HepG2 (cell line): ENCODE measurements at regions not wholly inside any gene's neighbourhood (a gene's known extent, or its start where the extent isn't known, plus 50 kb on each side); places are given as distances from the start of the nearest gene placed in this dataset.

Source experiments
- AGO1 ChIP-seq: fragments of 200-400 bp; formaldehyde crosslinking; IDR thresholded peaks from 2 replicates; pipeline ENCODE4 v1.6.1; 2017; ENCODE audit warnings: mild to moderate bottlenecking, low read depth, low read length, moderate library complexity; ENCODE audit not compliant: poor library complexity, severe bottlenecking
- BCL6 ChIP-seq: IDR thresholded peaks from 2 replicates; pipeline ENCODE4 v1.6.1; 2016; ENCODE audit warnings: missing genetic modification reagents, missing compliant biosample characterization
- ERF ChIP-seq: IDR thresholded peaks from 2 replicates; pipeline ENCODE4 v1.6.1; 2018; ENCODE audit warnings: missing biosample characterization, missing genetic modification reagents
- FOXP1 ChIP-seq, 2 experiments: fragments of 450-650 bp in 1 of 2; IDR thresholded peaks; 2 replicates each; pipeline ENCODE4 v1.6.1; 2017 to 2018; ENCODE audit warnings: antibody characterized with exemption in 1 of 2
- GATAD2A ChIP-seq: IDR thresholded peaks from 2 replicates; pipeline ENCODE4 v1.6.1; 2016
- HHEX ChIP-seq: IDR thresholded peaks from 2 replicates; pipeline ENCODE4 v1.6.1; 2016; ENCODE audit warnings: control low read depth
- KDM6A ChIP-seq: IDR thresholded peaks from 2 replicates; pipeline ENCODE4 v1.6.1; 2016; ENCODE audit warnings: low read depth
- NCOA5 ChIP-seq: sonication (generic); formaldehyde crosslinking; IDR thresholded peaks from 2 replicates; pipeline ENCODE4 v1.4.0; 2020; ENCODE audit warnings: missing genetic modification reagents
- NR2F6 ChIP-seq, 2 experiments: IDR thresholded peaks; 2 replicates each; pipeline ENCODE4 v1.6.1; 2016; ENCODE audit warnings: antibody characterized with exemption in 1 of 2, mild to moderate bottlenecking in 1 of 2
- SMYD3 ChIP-seq: sonication (generic); formaldehyde crosslinking; IDR thresholded peaks from 2 replicates; pipeline ENCODE4 v1.8.1; 2023; ENCODE audit warnings: mild to moderate bottlenecking, missing genetic modification reagents
- SNAPC2 ChIP-seq: sonication (generic); formaldehyde crosslinking; IDR thresholded peaks from 2 replicates; pipeline ENCODE4 v1.8.1; 2022; ENCODE audit warnings: mild to moderate bottlenecking, missing genetic modification reagents
- SOX5 ChIP-seq: IDR thresholded peaks from 2 replicates; pipeline ENCODE4 v1.6.1; 2016; ENCODE audit warnings: borderline replicate concordance
- SRSF4 ChIP-seq: fragments of 200-400 bp; formaldehyde crosslinking; IDR thresholded peaks from one replicate; pipeline ENCODE4 v1.6.1; 2018; ENCODE audit warnings: mild to moderate bottlenecking, low read depth, low read length, moderate library complexity; ENCODE audit not compliant: poor library complexity, severe bottlenecking
- ZFYVE20 ChIP-seq: sonication (generic); formaldehyde crosslinking; IDR thresholded peaks from 2 replicates; pipeline ENCODE4 v1.8.0; 2023; ENCODE audit warnings: low read depth, mild to moderate bottlenecking, moderate library complexity, missing genetic modification reagents, borderline replicate concordance
- ZNF205 ChIP-seq: IDR thresholded peaks from 2 replicates; pipeline ENCODE4 v1.6.1; 2018; ENCODE audit warnings: missing biosample characterization, missing genetic modification reagents
- ZNF3 ChIP-seq: IDR thresholded peaks from 2 replicates; pipeline ENCODE4 v1.7.0; 2017; ENCODE audit warnings: inconsistent platforms
- ZNF431 ChIP-seq: sonication (generic); formaldehyde crosslinking; IDR thresholded peaks from 2 replicates; pipeline ENCODE4 v1.9.0; 2022; ENCODE audit warnings: missing genetic modification reagents, low read depth, mild to moderate bottlenecking, borderline replicate concordance
- ZNF607 ChIP-seq: sonication (generic); formaldehyde crosslinking; IDR thresholded peaks from 2 replicates; pipeline ENCODE4 v1.5.1; 2020; ENCODE audit warnings: missing genetic modification reagents, mild to moderate bottlenecking, borderline replicate concordance
- ZNF720 ChIP-seq: sonication (generic); formaldehyde crosslinking; IDR thresholded peaks from 2 replicates; pipeline ENCODE4 v1.4.0; 2020; ENCODE audit warnings: missing genetic modification reagents
- ZSCAN12 ChIP-seq: sonication (generic); formaldehyde crosslinking; IDR thresholded peaks from 2 replicates; pipeline ENCODE4 v1.9.0; 2021; ENCODE audit warnings: mild to moderate bottlenecking, missing genetic modification reagents
- TF ChIP-seq, protein P1 (sequence below): sonication (generic); formaldehyde crosslinking; IDR thresholded peaks from 2 replicates; pipeline ENCODE4 v1.8.0; 2022; ENCODE audit warnings: mild to moderate bottlenecking, missing genetic modification reagents, moderate library complexity
- TF ChIP-seq, protein P2 (sequence below): sonication (generic); formaldehyde crosslinking; IDR thresholded peaks from 2 replicates; pipeline ENCODE4 v1.8.1; 2023; ENCODE audit warnings: mild to moderate bottlenecking, missing genetic modification reagents
- TF ChIP-seq, protein P3 (sequence below): sonication (generic); formaldehyde crosslinking; IDR thresholded peaks from 2 replicates; pipeline ENCODE4 v1.5.1; 2020; ENCODE audit warnings: missing genetic modification reagents, mild to moderate bottlenecking, borderline replicate concordance
- TF ChIP-seq, protein P4 (sequence below): sonication (generic); formaldehyde crosslinking; IDR thresholded peaks from 2 replicates; pipeline ENCODE4 v1.5.1; 2020; ENCODE audit warnings: missing genetic modification reagents, mild to moderate bottlenecking, borderline replicate concordance
- TF ChIP-seq, protein P5 (sequence below): sonication (generic); formaldehyde crosslinking; IDR thresholded peaks from 2 replicates; pipeline ENCODE4 v1.8.0; 2022; ENCODE audit warnings: mild to moderate bottlenecking, missing genetic modification reagents, moderate library complexity

DNA sequence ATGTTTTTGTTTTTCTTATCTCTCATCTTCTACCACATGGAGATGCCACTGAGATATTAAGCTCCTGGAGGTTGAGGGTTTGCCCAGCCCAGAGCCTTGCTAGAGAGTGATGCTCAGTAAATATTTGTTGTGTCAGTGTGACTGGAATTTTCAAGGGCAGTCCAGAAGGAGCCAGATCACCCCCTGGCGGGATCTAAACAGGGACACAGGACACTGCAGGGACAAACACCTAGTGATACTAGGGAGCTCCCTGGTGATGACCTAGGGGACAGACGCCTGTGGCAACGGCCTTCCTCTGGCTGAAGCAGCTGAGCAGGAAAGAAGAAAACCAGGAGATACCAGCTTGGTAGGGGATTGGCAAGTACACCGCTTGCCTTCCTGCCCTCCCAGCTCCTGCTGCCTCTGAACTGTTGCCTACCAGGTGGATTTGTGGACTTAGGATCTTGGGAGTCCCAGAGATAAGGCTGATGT lies 714.4 kb upstream of the TBX3 start (continued):
- TF ChIP-seq, protein P1, sequence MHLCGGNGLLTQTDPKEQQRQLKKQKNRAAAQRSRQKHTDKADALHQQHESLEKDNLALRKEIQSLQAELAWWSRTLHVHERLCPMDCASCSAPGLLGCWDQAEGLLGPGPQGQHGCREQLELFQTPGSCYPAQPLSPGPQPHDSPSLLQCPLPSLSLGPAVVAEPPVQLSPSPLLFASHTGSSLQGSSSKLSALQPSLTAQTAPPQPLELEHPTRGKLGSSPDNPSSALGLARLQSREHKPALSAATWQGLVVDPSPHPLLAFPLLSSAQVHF (CRISPR knock-in tag): no peak
- TF ChIP-seq NCOA5 (no peak), SOX5 (peak; percentile 74), ZNF205 (CRISPR knock-in tag) (peak; percentile 97), AGO1 (no peak), GATAD2A (CRISPR knock-in tag) (peak; percentile 88), ZNF431 (CRISPR knock-in tag) (no peak), BCL6 (CRISPR knock-in tag) (peak; percentile 89), ZFYVE20 (CRISPR knock-in tag) (no peak), ZNF3 (CRISPR knock-in tag) (0 out of 2 replicates have a peak, but pooled peaks have one; percentile 21), ZNF720 (CRISPR knock-in tag) (no peak), ZNF607 (CRISPR knock-in tag) (peak; percentile 74; the same call in 1 of the 2 replicates), KDM6A (CRISPR knock-in tag) (no peak), SRSF4 (no peak), SNAPC2 (CRISPR knock-in tag) (no peak), HHEX (0 out of 2 replicates have a peak, but pooled peaks have one; percentile 15), ZSCAN12 (no peak), NR2F6 (IDR thresholded peaks at IDR 0.05) (peak; percentile 71), NR2F6 (CRISPR knock-in tag; IDR thresholded peaks at IDR 0.05) (peak; percentile 75), ERF (peak; percentile 74; the same call in 1 of the 2 replicates), FOXP1 (IDR thresholded peaks at IDR 0.05) (no peak), FOXP1 (CRISPR knock-in tag; IDR thresholded peaks at IDR 0.05) (peak; percentile 79), SMYD3 (CRISPR knock-in tag) (no peak)
- TF ChIP-seq, protein P2, sequence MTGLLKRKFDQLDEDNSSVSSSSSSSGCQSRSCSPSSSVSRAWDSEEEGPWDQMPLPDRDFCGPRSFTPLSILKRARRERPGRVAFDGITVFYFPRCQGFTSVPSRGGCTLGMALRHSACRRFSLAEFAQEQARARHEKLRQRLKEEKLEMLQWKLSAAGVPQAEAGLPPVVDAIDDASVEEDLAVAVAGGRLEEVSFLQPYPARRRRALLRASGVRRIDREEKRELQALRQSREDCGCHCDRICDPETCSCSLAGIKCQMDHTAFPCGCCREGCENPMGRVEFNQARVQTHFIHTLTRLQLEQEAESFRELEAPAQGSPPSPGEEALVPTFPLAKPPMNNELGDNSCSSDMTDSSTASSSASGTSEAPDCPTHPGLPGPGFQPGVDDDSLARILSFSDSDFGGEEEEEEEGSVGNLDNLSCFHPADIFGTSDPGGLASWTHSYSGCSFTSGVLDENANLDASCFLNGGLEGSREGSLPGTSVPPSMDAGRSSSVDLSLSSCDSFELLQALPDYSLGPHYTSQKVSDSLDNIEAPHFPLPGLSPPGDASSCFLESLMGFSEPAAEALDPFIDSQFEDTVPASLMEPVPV: no peak
- TF ChIP-seq, protein P3, sequence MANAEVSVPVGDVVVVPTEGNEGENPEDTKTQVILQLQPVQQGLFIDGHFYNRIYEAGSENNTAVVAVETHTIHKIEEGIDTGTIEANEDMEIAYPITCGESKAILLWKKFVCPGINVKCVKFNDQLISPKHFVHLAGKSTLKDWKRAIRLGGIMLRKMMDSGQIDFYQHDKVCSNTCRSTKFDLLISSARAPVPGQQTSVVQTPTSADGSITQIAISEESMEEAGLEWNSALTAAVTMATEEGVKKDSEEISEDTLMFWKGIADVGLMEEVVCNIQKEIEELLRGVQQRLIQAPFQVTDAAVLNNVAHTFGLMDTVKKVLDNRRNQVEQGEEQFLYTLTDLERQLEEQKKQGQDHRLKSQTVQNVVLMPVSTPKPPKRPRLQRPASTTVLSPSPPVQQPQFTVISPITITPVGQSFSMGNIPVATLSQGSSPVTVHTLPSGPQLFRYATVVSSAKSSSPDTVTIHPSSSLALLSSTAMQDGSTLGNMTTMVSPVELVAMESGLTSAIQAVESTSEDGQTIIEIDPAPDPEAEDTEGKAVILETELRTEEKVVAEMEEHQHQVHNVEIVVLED (CRISPR knock-in tag): 0 out of 2 replicates have a peak, but pooled peaks have one; percentile 11
- TF ChIP-seq, protein P4, sequence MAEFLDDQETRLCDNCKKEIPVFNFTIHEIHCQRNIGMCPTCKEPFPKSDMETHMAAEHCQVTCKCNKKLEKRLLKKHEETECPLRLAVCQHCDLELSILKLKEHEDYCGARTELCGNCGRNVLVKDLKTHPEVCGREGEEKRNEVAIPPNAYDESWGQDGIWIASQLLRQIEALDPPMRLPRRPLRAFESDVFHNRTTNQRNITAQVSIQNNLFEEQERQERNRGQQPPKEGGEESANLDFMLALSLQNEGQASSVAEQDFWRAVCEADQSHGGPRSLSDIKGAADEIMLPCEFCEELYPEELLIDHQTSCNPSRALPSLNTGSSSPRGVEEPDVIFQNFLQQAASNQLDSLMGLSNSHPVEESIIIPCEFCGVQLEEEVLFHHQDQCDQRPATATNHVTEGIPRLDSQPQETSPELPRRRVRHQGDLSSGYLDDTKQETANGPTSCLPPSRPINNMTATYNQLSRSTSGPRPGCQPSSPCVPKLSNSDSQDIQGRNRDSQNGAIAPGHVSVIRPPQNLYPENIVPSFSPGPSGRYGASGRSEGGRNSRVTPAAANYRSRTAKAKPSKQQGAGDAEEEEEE: no peak
- TF ChIP-seq, protein P5, sequence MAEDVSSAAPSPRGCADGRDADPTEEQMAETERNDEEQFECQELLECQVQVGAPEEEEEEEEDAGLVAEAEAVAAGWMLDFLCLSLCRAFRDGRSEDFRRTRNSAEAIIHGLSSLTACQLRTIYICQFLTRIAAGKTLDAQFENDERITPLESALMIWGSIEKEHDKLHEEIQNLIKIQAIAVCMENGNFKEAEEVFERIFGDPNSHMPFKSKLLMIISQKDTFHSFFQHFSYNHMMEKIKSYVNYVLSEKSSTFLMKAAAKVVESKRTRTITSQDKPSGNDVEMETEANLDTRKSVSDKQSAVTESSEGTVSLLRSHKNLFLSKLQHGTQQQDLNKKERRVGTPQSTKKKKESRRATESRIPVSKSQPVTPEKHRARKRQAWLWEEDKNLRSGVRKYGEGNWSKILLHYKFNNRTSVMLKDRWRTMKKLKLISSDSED (CRISPR knock-in tag): no peak
